ENCODE measurements at regions not wholly inside any gene's neighbourhood (a gene's known extent, or its start where the extent isn't known, plus 50 kb on each side); places are given as distances from the start of the nearest gene placed in this dataset.
"Not testable (repeated sequence)": the region's sequence is repeated elsewhere in the genome, so short reads cannot be mapped to it uniquely, and the experiment has no call there.

- TF ChIP-seq CTCF (IDR thresholded peaks at IDR 0.05; ENCODE audit: low read depth, low read length) = not testable (repeated sequence)
- TF ChIP-seq, protein P1, sequence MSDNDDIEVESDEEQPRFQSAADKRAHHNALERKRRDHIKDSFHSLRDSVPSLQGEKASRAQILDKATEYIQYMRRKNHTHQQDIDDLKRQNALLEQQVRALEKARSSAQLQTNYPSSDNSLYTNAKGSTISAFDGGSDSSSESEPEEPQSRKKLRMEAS (IDR thresholded peaks at IDR 0.05; ENCODE audit: low read depth, low read length) = not testable (repeated sequence)
These were observed 650.0 kb upstream of the LRRTM4 start for GRCh38 chr2:78172157-78172556.

Measured in NB4 (cell line).